OCI-LY1 (cell line): ENCODE measurements at regions not wholly inside any gene's neighbourhood (a gene's known extent, or its start where the extent isn't known, plus 50 kb on each side); places are given as distances from the start of the nearest gene placed in this dataset.

Experiments used
- CTCF ChIP-seq: fragments of 200-600 bp; sonication (generic), shearing (Covaris generic); IDR thresholded peaks from 2 replicates; pipeline ENCODE4 v1.5.1; 2017; ENCODE audit warnings: mild to moderate bottlenecking, antibody characterized with exemption, low read length, moderate library complexity, mixed read lengths
- EZH2 ChIP-seq: fragments of 200-600 bp; sonication (generic), shearing (Covaris generic); IDR thresholded peaks from 2 replicates; pipeline ENCODE4 v1.8.0; 2017; ENCODE audit warnings: borderline replicate concordance, mixed run types, mild to moderate bottlenecking, antibody characterized with exemption, low read length, moderate library complexity, mixed read lengths

- no peak for TF ChIP-seq CTCF
- TF ChIP-seq EZH2 = no peak
Measured at GRCh38 chr3:110710603-110711002, 361.0 kb upstream of the NECTIN3 start.
